GM12878 (cell line): ENCODE measurements at regions not wholly inside any gene's neighbourhood (a gene's known extent, or its start where the extent isn't known, plus 50 kb on each side); places are given as distances from the start of the nearest gene placed in this dataset.

Source experiments
- ATAC-seq: fragments of 200-7000 bp; cut with Tn5 transposase; 3 replicates; pipeline ENCODE4 v1.9.1; 2020; ENCODE audit warnings: mild to moderate bottlenecking, moderate library complexity
- BruUV-seq: library from RNA; stranded (reverse); fragments of 400-500 nt; replicated peaks from 2 replicates; lab custom pipeline; 2021; lab: Mats Ljungman, UMichigan
- CTCF ChIA-PET: fragments of 300-600 bp; sonication (Branson Sonifier 250); formaldehyde crosslinking; extraction: SDS; loops from one replicate; lab custom pipeline; 2021; ENCODE audit warnings: inconsistent platforms; lab: Yijun Ruan, JAX
- POLR2A ChIA-PET: fragments of 350-600 bp; formaldehyde crosslinking; extraction: SDS; loops from one replicate; lab custom pipeline; 2021; ENCODE audit warnings: inconsistent platforms; lab: Charles Lee
- RAD21 ChIA-PET: fragments of 300-600 bp; sonication (Branson Sonifier 250); formaldehyde crosslinking; loops from one replicate; lab custom pipeline; 2023; ENCODE audit warnings: antibody characterized with exemption; ENCODE audit not compliant: unreplicated experiment; lab: Charles Lee
- SMC1A ChIA-PET: fragments of 300-600 bp; sonication (Branson Sonifier 250); formaldehyde crosslinking; loops from one replicate; lab custom pipeline; 2023; ENCODE audit not compliant: unreplicated experiment, uncharacterized antibody; lab: Charles Lee
- DNase-seq: peaks from one replicate; pipeline ENCODE4 v3.0.0-alpha.2; 2011; ENCODE audit warnings: low read depth, low spot score
- FAIRE-seq: peaks from 3 replicates; lab custom pipeline; 2011; peaks lifted over from hg19 to GRCh38; lab: Jason Lieb, UNC
- H2AFZ ChIP-seq: 2 replicates; pipeline ENCODE4 v1.6.0; 2011; ENCODE audit warnings: low read depth, low read length, control low read depth; ENCODE audit not compliant: control insufficient read depth
- H3K27ac ChIP-seq: 2 replicates; pipeline ENCODE4 v1.5.1; 2011; ENCODE audit warnings: control low read depth; ENCODE audit not compliant: control insufficient read depth, insufficient read depth
- H3K27me3 ChIP-seq, 2 experiments: replicated peaks in 1 of 2; 2 replicates each; pipeline versions ENCODE4 v1.6.0 to v1.6.1; 2011; ENCODE audit warnings: low read length in 1 of 2; ENCODE audit not compliant: control insufficient read depth in 2 of 2, insufficient read depth in 2 of 2
- H3K36me3 ChIP-seq, 2 experiments: 2 replicates each; pipeline ENCODE4 v1.5.1; 2011; ENCODE audit warnings: low read length in 1 of 2; ENCODE audit not compliant: control insufficient read depth in 2 of 2, insufficient read depth in 2 of 2
- H3K4me1 ChIP-seq: 2 replicates; pipeline ENCODE4 v1.6.1; 2011; ENCODE audit warnings: mild to moderate bottlenecking, low read length, moderate library complexity, mixed read lengths; ENCODE audit not compliant: control insufficient read depth, insufficient read depth
- H3K4me2 ChIP-seq: 2 replicates; pipeline ENCODE4 v1.6.0; 2011; ENCODE audit warnings: control low read depth; ENCODE audit not compliant: control insufficient read depth, insufficient read depth
- H3K4me3 ChIP-seq: fragments of 200-600 bp; sonication (generic); 2 replicates; pipeline ENCODE4 v1.5.1; 2016
- H3K79me2 ChIP-seq: 2 replicates; pipeline ENCODE4 v1.6.0; 2011; ENCODE audit warnings: low read length; ENCODE audit not compliant: control insufficient read depth, insufficient read depth
- H3K9ac ChIP-seq: 2 replicates; pipeline ENCODE4 v1.8.0; 2011; ENCODE audit warnings: low read length, control low read depth, mixed read lengths; ENCODE audit not compliant: control insufficient read depth, insufficient read depth
- H3K9me3 ChIP-seq: replicated peaks from 3 replicates; pipeline ENCODE4 v1.5.1; 2011; ENCODE audit warnings: mild to moderate bottlenecking, low read length; ENCODE audit not compliant: control insufficient read depth, insufficient read depth
- H4K20me1 ChIP-seq: 2 replicates; pipeline ENCODE4 v1.6.0; 2011; ENCODE audit not compliant: control insufficient read depth, insufficient read depth
- CBFB ChIP-seq: IDR thresholded peaks from 2 replicates; pipeline ENCODE4 v1.6.1; 2016; ENCODE audit warnings: antibody characterized with exemption, low read depth
- CBX5 ChIP-seq: sonication (generic); IDR thresholded peaks from 2 replicates; pipeline ENCODE4 v1.6.1; 2016; ENCODE audit warnings: low read depth, moderate library complexity, mild to moderate bottlenecking, inconsistent platforms
- CUX1 ChIP-seq: IDR thresholded peaks from 2 replicates; pipeline ENCODE4 v1.6.1; 2012; ENCODE audit warnings: improper control_type of control experiment, low read depth, low read length; ENCODE audit not compliant: insufficient replicate concordance
- E2F4 ChIP-seq: IDR thresholded peaks from 2 replicates; pipeline ENCODE4 v1.6.1; 2012; ENCODE audit warnings: low read depth, low read length, improper control_type of control experiment
- HDAC2 ChIP-seq: fragments of 200-600 bp; sonication (generic); IDR thresholded peaks from 2 replicates; pipeline ENCODE4 v1.6.1; 2017
- IKZF2 ChIP-seq, 2 experiments: fragments of 450-650 bp; IDR thresholded peaks; 2 replicates each; pipeline ENCODE4 v1.6.1; 2017; ENCODE audit warnings: mild to moderate bottlenecking in 2 of 2, moderate library complexity in 2 of 2
- JUND ChIP-seq: IDR thresholded peaks from 2 replicates; pipeline ENCODE4 v1.6.1; 2012; ENCODE audit warnings: low read depth, mild to moderate bottlenecking, low read length, improper control_type of control experiment, moderate library complexity
- NRF1 ChIP-seq: conservative IDR thresholded peaks from 2 replicates; pipeline ENCODE4 v1.6.1; 2011; ENCODE audit warnings: mild to moderate bottlenecking, low read depth, low read length, improper control_type of control experiment
- SMAD5 ChIP-seq: IDR thresholded peaks from 2 replicates; pipeline ENCODE4 v1.6.1; 2016; ENCODE audit warnings: antibody characterized with exemption, low read depth
- SMARCA5 ChIP-seq: fragments of 450-650 bp; IDR thresholded peaks from 2 replicates; pipeline ENCODE4 v1.6.1; 2017; ENCODE audit warnings: mild to moderate bottlenecking
- TCF7 ChIP-seq: IDR thresholded peaks from 2 replicates; pipeline ENCODE4 v1.6.1; 2014; ENCODE audit warnings: antibody characterized with exemption, borderline replicate concordance
- WRNIP1 ChIP-seq: IDR thresholded peaks from 2 replicates; pipeline ENCODE4 v1.6.1; 2011; ENCODE audit warnings: low read depth, low read length, improper control_type of control experiment, borderline replicate concordance
- YY1 ChIP-seq: IDR thresholded peaks from 2 replicates; pipeline ENCODE4 v1.6.1; 2011; ENCODE audit warnings: low read depth, mild to moderate bottlenecking, low read length
- ZBED1 ChIP-seq: IDR thresholded peaks from 2 replicates; pipeline ENCODE4 v1.6.1; 2016; ENCODE audit warnings: borderline replicate concordance
- ZNF384 ChIP-seq: IDR thresholded peaks from 2 replicates; pipeline ENCODE4 v1.6.1; 2012; ENCODE audit warnings: low read depth, mild to moderate bottlenecking, low read length, improper control_type of control experiment, borderline replicate concordance
- WGBS: methylation state at CpG from one replicate; pipeline ENCODE4 v1.1.6; 2016; ENCODE audit warnings: low lambda C conversion rate; ENCODE audit not compliant: insufficient replicate concordance, insufficient coverage; ENCODE audit errors: missing lambda C conversion rate; 5-methylcytosine and 5-hydroxymethylcytosine counted together
- in situ Hi-C: fragments of 300-500 bp; cut with MboI; formaldehyde crosslinking; loops from 9 replicates; pipeline ENCODE4 v1.14.3; 2018; ENCODE audit warnings: mixed read lengths
- intact Hi-C: fragments of 100-400 bp; cut with micrococcal nuclease; formaldehyde crosslinking; loops from one replicate; pipeline ENCODE4 v1.14.2; 2022; ENCODE audit not compliant: unreplicated experiment
- TF ChIP-seq, protein P1 (sequence below): fragments of 150-350 bp; IDR thresholded peaks from 2 replicates; pipeline ENCODE4 v1.6.1; 2016; ENCODE audit warnings: low read depth, low read length

- H3K36me3 ChIP-seq: no peaks in the 10 kb centered on the region
- no peaks in the 10 kb centered on the region for H3K4me1 ChIP-seq
- WGBS: 47% methylated on average over 3 of the region's 3 CpGs
- BruUV-seq: no TSS peak
- no peaks in the 10 kb centered on the region for H4K20me1 ChIP-seq
- no peak overlapping the region for H3K27ac ChIP-seq
- no peak for DNase-seq
- no peak for ATAC-seq
- in situ Hi-C loops: no loop called here
- H3K9me3 ChIP-seq: no peaks in the 10 kb centered on the region
- H3K4me2 ChIP-seq: no peak overlapping the region
- no peak for FAIRE-seq
- H3K79me2 ChIP-seq: no peaks in the 10 kb centered on the region
- no peaks in the 10 kb centered on the region for H3K27me3 ChIP-seq
- H3K9ac ChIP-seq: no peak overlapping the region
- CTCF ChIA-PET: no interaction called here
- no peak overlapping the region for H3K4me3 ChIP-seq
- intact Hi-C loops: no loop called here
- SMC1A ChIA-PET: no interaction called here
- H2AFZ ChIP-seq: no peak overlapping the region
- POLR2A ChIA-PET: no interaction called here
- RAD21 ChIA-PET: no interaction called here
- TF ChIP-seq HDAC2: no peak
- TF ChIP-seq CUX1: no peak
- TF ChIP-seq TCF7: no peak
- TF ChIP-seq E2F4: no peak
- no peak for TF ChIP-seq ZBED1
- TF ChIP-seq SMAD5: no peak
- TF ChIP-seq ZNF384: no peak
- no peak for TF ChIP-seq SMARCA5
- TF ChIP-seq WRNIP1: no peak
- no peak for TF ChIP-seq CBFB
- no peak for TF ChIP-seq NRF1
- no peak for TF ChIP-seq IKZF2 (IDR thresholded peaks at IDR 0.05)
- TF ChIP-seq, protein P1, sequence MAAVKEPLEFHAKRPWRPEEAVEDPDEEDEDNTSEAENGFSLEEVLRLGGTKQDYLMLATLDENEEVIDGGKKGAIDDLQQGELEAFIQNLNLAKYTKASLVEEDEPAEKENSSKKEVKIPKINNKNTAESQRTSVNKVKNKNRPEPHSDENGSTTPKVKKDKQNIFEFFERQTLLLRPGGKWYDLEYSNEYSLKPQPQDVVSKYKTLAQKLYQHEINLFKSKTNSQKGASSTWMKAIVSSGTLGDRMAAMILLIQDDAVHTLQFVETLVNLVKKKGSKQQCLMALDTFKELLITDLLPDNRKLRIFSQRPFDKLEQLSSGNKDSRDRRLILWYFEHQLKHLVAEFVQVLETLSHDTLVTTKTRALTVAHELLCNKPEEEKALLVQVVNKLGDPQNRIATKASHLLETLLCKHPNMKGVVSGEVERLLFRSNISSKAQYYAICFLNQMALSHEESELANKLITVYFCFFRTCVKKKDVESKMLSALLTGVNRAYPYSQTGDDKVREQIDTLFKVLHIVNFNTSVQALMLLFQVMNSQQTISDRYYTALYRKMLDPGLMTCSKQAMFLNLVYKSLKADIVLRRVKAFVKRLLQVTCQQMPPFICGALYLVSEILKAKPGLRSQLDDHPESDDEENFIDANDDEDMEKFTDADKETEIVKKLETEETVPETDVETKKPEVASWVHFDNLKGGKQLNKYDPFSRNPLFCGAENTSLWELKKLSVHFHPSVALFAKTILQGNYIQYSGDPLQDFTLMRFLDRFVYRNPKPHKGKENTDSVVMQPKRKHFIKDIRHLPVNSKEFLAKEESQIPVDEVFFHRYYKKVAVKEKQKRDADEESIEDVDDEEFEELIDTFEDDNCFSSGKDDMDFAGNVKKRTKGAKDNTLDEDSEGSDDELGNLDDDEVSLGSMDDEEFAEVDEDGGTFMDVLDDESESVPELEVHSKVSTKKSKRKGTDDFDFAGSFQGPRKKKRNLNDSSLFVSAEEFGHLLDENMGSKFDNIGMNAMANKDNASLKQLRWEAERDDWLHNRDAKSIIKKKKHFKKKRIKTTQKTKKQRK: no peak
- no peak for TF ChIP-seq YY1
- no peak for TF ChIP-seq JUND
- no peak for TF ChIP-seq CBX5
Measured at GRCh38 chr2:77604953-77605929, 83.1 kb upstream of the LRRTM4 start.
